NCI-H2227 treated with DMSO at 0.1 percent for 48 hours (cell line): ENCODE measurements at regions not wholly inside any gene's neighbourhood (a gene's known extent, or its start where the extent isn't known, plus 50 kb on each side); places are given as distances from the start of the nearest gene placed in this dataset.

Experiments
- DNase-seq: peaks from one replicate; lab custom pipeline; 2025; lab: John Stamatoyannopoulos, UW

DNA sequence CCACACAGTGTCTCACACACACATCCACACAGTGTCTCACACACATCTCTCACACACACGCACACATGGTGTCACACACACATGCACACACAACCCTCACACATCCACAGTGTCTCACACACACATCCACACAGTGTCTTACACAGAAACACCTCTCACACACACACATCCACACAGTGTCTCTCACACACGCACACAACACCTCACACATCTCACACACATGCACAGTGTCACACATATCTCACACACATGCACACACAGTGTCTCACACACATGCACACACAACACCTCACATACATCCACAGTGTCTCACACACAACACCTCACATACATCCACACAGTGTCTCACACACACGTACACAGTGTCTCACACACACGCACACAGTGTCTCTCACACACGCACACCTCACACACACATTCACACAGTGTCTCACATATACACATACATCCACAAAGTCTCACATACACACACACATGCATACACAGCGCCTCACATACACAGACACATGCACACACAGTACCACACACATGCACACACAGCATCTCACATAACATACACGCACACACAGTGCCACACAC, 473.9 kb upstream of the HS6ST1 start:
- DNase-seq, result no peak

DNA sequence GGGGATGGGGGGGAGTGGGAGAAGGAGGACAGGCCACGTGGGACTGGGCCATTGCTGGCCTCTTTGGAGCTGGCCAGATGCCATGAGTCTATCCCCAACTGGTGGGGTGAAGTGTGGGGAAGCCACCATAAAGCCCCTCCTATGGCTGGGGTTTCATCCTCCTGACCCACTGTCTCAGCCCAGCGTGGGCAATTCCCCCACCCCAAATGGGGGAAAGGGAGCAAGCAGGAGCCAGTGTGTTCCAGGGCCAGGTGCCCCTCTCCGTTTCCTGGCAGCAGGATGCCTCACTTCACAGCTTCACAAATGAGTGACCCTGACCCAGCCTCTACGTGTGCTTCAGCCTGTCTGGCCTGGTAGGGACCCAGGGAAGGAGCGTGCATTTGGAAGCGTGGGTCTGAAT, 474.7 kb upstream of the HS6ST1 start:
- DNase-seq, result no peak

DNA sequence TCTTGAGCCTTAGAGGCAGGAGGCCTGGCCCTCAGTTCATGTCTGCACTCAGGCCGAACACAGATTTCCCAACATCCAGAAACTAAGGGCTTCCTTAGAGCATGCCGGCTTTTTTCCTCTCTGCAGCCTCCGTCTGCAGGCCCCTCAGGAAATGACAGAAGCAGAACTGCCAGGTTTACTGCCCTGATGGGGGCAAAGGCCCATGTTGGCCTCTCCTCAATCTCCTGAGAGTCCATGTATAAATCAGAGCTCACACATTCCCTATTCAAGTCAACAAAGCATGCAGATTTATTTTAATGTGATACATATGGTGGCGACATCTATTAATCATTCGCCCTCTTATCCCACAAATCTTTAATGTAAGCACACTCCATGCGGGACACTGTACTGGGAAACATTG, 475.6 kb upstream of the HS6ST1 start:
- DNase-seq, result no peak

GRCh38 chr2:128796321-128796720, 477.7 kb upstream of the HS6ST1 start:
- no peak for DNase-seq

- DNase-seq, result no peak
These were observed 478.4 kb upstream of the HS6ST1 start for GRCh38 chr2:128797092-128797491.

DNA sequence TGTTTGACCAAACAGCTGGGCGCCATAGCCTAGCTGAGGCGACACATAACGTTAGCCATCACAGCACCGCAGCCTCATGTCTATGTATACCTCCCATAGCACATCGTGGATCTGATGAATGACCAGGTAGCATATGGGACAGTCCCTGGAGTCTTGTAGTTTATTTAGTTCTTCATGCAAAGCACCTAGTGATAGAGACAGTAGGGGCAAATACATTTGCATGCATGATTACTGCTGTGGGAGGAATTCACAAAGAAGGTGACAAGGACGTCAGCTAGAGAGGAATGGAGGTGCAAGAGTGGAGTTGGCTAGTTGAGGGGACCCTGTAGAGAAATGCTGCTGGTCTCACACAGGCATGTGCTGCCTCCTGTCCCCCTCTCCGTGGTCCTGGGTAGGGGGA, 478.9 kb upstream of the HS6ST1 start:
- DNase-seq, result no peak

DNA sequence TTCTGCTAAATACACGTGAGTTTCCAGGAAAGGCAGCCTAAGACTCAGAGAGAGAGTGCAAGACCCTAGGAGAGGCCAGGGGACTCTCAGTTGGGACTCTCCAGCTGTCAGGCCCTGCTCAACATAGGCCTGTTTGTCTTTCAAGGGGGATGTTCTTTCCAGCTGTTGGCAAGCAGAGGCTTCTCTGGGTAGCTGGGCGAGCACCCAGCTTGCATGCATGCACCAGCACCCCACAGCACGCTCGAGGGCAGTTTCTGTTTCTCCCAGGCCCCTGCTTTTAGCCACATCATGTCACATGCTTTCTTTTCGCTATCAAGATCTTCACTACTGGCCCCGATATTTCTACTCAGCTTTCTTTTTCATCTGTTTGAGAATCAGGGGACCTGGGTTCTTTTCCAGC, 479.3 kb upstream of the HS6ST1 start:
- DNase-seq, result no peak

- no peak for DNase-seq
These were observed 480.0 kb upstream of the HS6ST1 start for GRCh38 chr2:128798502-128799283.

- no peak for DNase-seq
These were observed 480.6 kb upstream of the HS6ST1 start for GRCh38 chr2:128799284-128799552.

DNA sequence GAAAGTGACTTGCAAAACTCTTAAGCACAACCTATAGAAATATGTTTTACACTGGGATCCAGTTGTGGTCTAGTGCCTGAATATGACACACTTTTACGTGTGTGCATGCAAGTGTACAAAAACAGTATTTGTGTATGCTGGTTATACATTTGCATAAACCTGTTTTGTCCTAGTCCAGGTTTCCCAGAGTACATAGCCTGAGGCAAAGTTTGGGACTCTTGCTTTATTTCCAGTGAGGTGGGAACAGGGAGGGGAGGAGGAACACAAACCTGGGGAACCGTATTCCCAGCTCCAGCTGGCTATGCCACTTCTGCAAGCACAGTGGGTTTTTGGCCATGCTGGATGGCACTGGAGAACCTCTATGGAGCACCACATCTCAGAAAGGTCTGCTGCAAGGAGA, 481.1 kb upstream of the HS6ST1 start:
- no peak for DNase-seq

GRCh38 chr2:128801576-128801975, 482.9 kb upstream of the HS6ST1 start:
- no peak for DNase-seq

- DNase-seq, result no peak
These were observed 484.6 kb upstream of the HS6ST1 start for GRCh38 chr2:128803222-128803621.

GRCh38 chr2:128805237-128805636, 486.6 kb upstream of the HS6ST1 start:
- DNase-seq, result no peak

DNA sequence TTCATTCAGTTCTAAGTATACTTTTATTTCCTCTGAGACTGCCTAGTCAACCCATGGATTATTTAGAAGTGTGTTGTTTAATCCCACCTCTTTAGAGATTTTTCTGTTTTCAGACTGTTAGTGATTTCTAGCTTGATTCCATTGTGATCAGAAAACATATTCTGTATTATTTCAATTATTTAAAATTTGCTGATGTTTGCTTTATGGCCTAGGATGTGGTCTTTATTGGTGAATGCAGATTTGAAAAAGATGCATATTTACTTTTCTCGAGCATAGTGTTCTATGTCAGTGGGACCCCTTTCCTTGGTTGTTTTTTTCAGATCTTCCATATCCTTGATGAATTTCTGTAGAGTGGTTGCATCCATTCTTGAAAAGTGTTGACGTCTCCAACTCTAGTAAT, 487.2 kb upstream of the HS6ST1 start:
- DNase-seq, result no peak

GRCh38 chr2:128807317-128807716, 488.6 kb upstream of the HS6ST1 start:
- no peak for DNase-seq

DNA sequence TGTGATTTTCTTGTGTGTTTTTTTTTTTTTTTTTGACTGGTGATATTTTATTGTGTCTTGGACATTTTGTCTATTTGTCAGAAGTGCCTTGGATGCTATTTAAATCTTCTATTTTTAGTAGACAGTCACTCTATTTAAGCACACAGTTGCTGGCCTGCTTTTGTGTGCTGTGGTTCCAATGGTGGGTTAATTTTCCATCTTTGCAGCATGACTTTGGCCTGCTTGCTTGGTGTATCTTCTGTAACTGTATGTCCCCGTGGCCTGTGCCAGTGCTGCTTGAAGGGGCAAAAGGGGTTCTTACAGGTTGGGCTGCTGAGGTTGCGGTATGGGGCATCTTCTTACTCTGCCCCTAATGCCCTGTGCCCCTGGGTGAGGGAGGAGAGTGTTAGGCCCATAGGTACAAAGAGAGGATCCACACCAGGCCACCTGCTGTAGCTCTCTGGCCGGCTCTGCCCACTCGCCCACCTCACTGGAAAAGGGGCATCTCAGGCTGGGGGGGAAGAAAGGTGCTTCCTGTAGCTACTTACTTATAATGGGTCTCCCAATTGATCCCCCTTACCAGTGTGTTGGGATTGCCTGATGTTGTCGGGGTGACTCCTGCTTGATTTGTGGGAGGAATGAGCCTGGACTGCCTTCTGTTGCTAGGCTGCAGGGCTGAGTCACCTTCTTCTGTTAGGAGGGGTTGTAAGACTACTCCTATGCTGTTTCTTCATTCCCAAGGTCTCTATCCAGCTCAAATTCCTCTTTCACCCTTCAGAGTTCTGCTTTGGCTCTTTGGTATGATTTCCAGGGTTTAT, 490.0 kb upstream of the HS6ST1 start:
- DNase-seq, result no peak

DNA sequence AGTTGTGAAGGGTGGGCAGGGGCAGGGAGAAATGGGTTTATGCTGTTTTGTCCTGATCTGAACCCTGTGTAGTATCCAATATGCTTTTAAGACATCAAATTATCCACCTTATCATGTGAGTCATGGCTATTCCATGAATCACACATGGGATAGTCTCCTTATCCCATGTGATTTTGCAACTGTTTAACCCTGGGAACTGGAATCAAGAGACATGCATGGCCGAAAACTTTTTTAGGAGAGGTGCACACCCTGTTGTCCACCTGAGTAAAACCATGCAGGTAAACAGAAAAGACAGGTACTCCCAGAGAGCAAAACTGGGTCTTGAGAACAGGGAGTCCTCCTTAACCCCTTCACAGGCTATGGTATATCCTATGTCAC, 490.6 kb upstream of the HS6ST1 start:
- no peak for DNase-seq

- no peak for DNase-seq
These were observed 491.2 kb upstream of the HS6ST1 start for GRCh38 chr2:128809880-128810279.

GRCh38 chr2:128812183-128812940, 493.7 kb upstream of the HS6ST1 start:
- DNase-seq, result no peak

- no peak for DNase-seq
These were observed 494.8 kb upstream of the HS6ST1 start for GRCh38 chr2:128813352-128814034.

- no peak for DNase-seq
These were observed 496.6 kb upstream of the HS6ST1 start for GRCh38 chr2:128815248-128815647.

- no peak for DNase-seq
These were observed 498.5 kb upstream of the HS6ST1 start for GRCh38 chr2:128817171-128817570.
